Smooth muscle cell (in vitro differentiated cells): ENCODE measurements at regions not wholly inside any gene's neighbourhood (a gene's known extent, or its start where the extent isn't known, plus 50 kb on each side); places are given as distances from the start of the nearest gene placed in this dataset.
A peak's percentile ranks its signal among the peaks of the same experiment; 100 is the strongest.

ENCODE experiments used
- DNase-seq: peaks from one replicate; lab custom pipeline; 2025; ENCODE audit not compliant: unreplicated experiment; lab: John Stamatoyannopoulos, UW
- H2AFZ ChIP-seq: fragments of 200-600 bp; sonication (generic); 2 replicates; pipeline ENCODE4 v1.6.0; 2016; ENCODE audit warnings: antibody characterized with exemption, low read depth, mild to moderate bottlenecking
- H3F3A ChIP-seq: fragments of 200-600 bp; sonication (generic); 2 replicates; pipeline ENCODE4 v1.6.0; 2017; ENCODE audit warnings: antibody characterized with exemption, low read depth
- H3K27ac ChIP-seq: fragments of 200-600 bp; sonication (generic); 2 replicates; pipeline ENCODE4 v1.5.1; 2016; ENCODE audit warnings: low read depth, mild to moderate bottlenecking
- H3K27me3 ChIP-seq: fragments of 200-600 bp; sonication (generic); 2 replicates; pipeline ENCODE4 v1.6.1; 2016; ENCODE audit warnings: low read depth, mild to moderate bottlenecking
- H3K36me3 ChIP-seq: fragments of 200-600 bp; sonication (generic); 2 replicates; pipeline ENCODE4 v1.5.1; 2016; ENCODE audit warnings: low read depth
- H3K4me1 ChIP-seq: fragments of 200-600 bp; sonication (generic); 2 replicates; pipeline ENCODE4 v1.5.1; 2016; ENCODE audit warnings: low read depth
- H3K4me2 ChIP-seq: fragments of 200-600 bp; sonication (generic); 2 replicates; pipeline ENCODE4 v1.6.0; 2016; ENCODE audit warnings: mild to moderate bottlenecking
- H3K4me3 ChIP-seq: fragments of 200-600 bp; sonication (generic); 2 replicates; pipeline ENCODE4 v1.5.1; 2016; ENCODE audit warnings: mild to moderate bottlenecking
- H3K79me2 ChIP-seq: fragments of 200-600 bp; sonication (generic); 2 replicates; pipeline ENCODE4 v1.6.0; 2016; ENCODE audit warnings: low read depth, mild to moderate bottlenecking
- H3K9ac ChIP-seq: fragments of 200-600 bp; sonication (generic); 2 replicates; pipeline ENCODE4 v1.6.0; 2016; ENCODE audit warnings: low read depth
- H3K9me3 ChIP-seq: fragments of 200-600 bp; sonication (generic); replicated peaks from 2 replicates; pipeline ENCODE4 v1.5.1; 2016; ENCODE audit warnings: low read depth
- H4K20me1 ChIP-seq: fragments of 200-600 bp; sonication (generic); 2 replicates; pipeline ENCODE4 v1.6.0; 2016; ENCODE audit warnings: low read depth
- CTCF ChIP-seq: fragments of 200-600 bp; sonication (generic); IDR thresholded peaks from 2 replicates; pipeline ENCODE4 v1.5.1; 2017; ENCODE audit warnings: borderline replicate concordance, mild to moderate bottlenecking, antibody characterized with exemption; ENCODE audit not compliant: insufficient read depth, poor library complexity, severe bottlenecking
- WGBS: methylation state at CpG from one replicate; pipeline ENCODE4 v1.1.7; 2016; ENCODE audit warnings: low lambda C conversion rate; 5-methylcytosine and 5-hydroxymethylcytosine counted together

- Histone ChIP-seq H2AFZ (no peak overlapping the region), H3K4me2 (peak overlapping the region; percentile 33), H3K79me2 (no peaks in the 10 kb centered on the region), H3K27me3 (no peaks in the 10 kb centered on the region), H4K20me1 (no peaks in the 10 kb centered on the region), H3K36me3 (no peaks in the 10 kb centered on the region), H3K9me3 (no peaks in the 10 kb centered on the region), H3F3A (peaks cover 3% of the 10 kb centered on the region), H3K4me1 (peaks cover 14% of the 10 kb centered on the region), H3K4me3 (no peak overlapping the region), H3K9ac (no peak overlapping the region), H3K27ac (peak overlapping the region; percentile 16)
- WGBS, result 70% methylated on average over 1 of the region's 1 CpG
- no peak for DNase-seq
- TF ChIP-seq CTCF, result no peak
Measured at GRCh38 chr4:125388613-125389012, 73.9 kb downstream of the FAT4 start.

GRCh38 chr4:125389713-125390112, 75.0 kb downstream of the FAT4 start:
- H3K27ac ChIP-seq, result peak overlapping the region; percentile 58

GRCh38 chr4:125390126-125390525, 75.4 kb downstream of the FAT4 start:
- H3K27ac ChIP-seq, result peak overlapping the region; percentile 58

More at GRCh38 chr4:125389713-125390112, 75.0 kb downstream of the FAT4 start:
- Histone ChIP-seq H3K4me3 (no peak overlapping the region), H3K36me3 (no peaks in the 10 kb centered on the region), H4K20me1 (no peaks in the 10 kb centered on the region), H3K4me2 (peak overlapping the region; percentile 25), H3K27me3 (no peaks in the 10 kb centered on the region), H3K9ac (no peak overlapping the region), H3K79me2 (no peaks in the 10 kb centered on the region), H3F3A (peaks cover 3% of the 10 kb centered on the region), H3K9me3 (no peaks in the 10 kb centered on the region), H2AFZ (no peak overlapping the region), H3K4me1 (peaks cover 14% of the 10 kb centered on the region)
- no peak for DNase-seq
- no peak for TF ChIP-seq CTCF
- 27% methylated on average over 3 of the region's 3 CpGs for WGBS

More at GRCh38 chr4:125390126-125390525, 75.4 kb downstream of the FAT4 start:
- DNase-seq, result no peak
- Histone ChIP-seq H3K4me2 (peak overlapping the region; percentile 25), H2AFZ (no peak overlapping the region), H3K9me3 (no peaks in the 10 kb centered on the region), H3K4me3 (no peak overlapping the region), H3K4me1 (peaks cover 14% of the 10 kb centered on the region), H3K79me2 (no peaks in the 10 kb centered on the region), H3K27me3 (no peaks in the 10 kb centered on the region), H3F3A (peaks cover 3% of the 10 kb centered on the region), H3K36me3 (no peaks in the 10 kb centered on the region), H4K20me1 (no peaks in the 10 kb centered on the region), H3K9ac (no peak overlapping the region)
- no peak for TF ChIP-seq CTCF
- WGBS, result 90% methylated on average over 4 of the region's 4 CpGs
